Epithelial cell of esophagus (primary cell): ENCODE measurements at regions not wholly inside any gene's neighbourhood (a gene's known extent, or its start where the extent isn't known, plus 50 kb on each side); places are given as distances from the start of the nearest gene placed in this dataset.

Experiments
- DNase-seq: peaks from one replicate; pipeline ENCODE4 v3.0.0; 2010; ENCODE audit warnings: low read depth
- H3K4me3 ChIP-seq: 2 replicates; pipeline ENCODE4 v1.5.1; 2011; ENCODE audit warnings: mild to moderate bottlenecking, low read length, control low read depth
- CTCF ChIP-seq: IDR thresholded peaks from 2 replicates; pipeline ENCODE4 v1.5.1; 2011; ENCODE audit warnings: low read depth, mild to moderate bottlenecking, low read length, control low read depth, inconsistent platforms; ENCODE audit not compliant: insufficient read depth; ENCODE audit errors: missing control alignments

- no peak for TF ChIP-seq CTCF
- H3K4me3 ChIP-seq, result no peak overlapping the region
- DNase-seq, result no peak
Measured at GRCh38 chr13:81773263-81773662, 1432.3 kb upstream of the SPRY2 start.

GRCh38 chr13:81771951-81772350 is 1431.0 kb upstream of the SPRY2 start:
- no peak for DNase-seq
- TF ChIP-seq CTCF, result no peak
- no peak overlapping the region for H3K4me3 ChIP-seq

- TF ChIP-seq CTCF, result no peak
- no peak overlapping the region for H3K4me3 ChIP-seq
- DNase-seq, result no peak
Measured at GRCh38 chr13:81770868-81771505, 1430.1 kb upstream of the SPRY2 start.

- H3K4me3 ChIP-seq, result no peak overlapping the region
- TF ChIP-seq CTCF, result no peak
- no peak for DNase-seq
Measured at GRCh38 chr13:81762449-81762848, 1421.5 kb upstream of the SPRY2 start.

DNA sequence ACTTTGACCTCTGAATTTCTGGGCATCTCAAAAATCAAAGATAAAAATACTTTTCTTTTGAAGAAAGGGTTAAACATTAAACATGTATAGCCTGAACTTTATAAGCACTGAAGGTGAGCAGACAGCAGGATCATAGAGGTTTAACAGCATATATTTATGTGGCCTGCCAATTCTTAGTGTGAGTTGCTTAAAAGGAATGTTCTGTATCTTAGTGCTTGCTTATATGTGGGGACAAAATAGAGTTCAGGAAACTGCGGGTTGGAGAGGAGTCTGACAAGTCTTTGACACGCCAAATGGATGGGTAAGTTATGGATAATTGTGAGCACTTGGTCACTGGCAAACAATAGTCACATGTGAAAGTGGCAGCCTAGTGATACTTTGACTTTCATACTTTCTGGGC is 1419.4 kb upstream of the SPRY2 start:
- H3K4me3 ChIP-seq, result no peak overlapping the region
- TF ChIP-seq CTCF, result no peak
- peak; percentile 20 for DNase-seq

- H3K4me3 ChIP-seq, result no peak overlapping the region
- no peak for DNase-seq
- no peak for TF ChIP-seq CTCF
Measured at GRCh38 chr13:81757348-81757970, 1416.5 kb upstream of the SPRY2 start.

- TF ChIP-seq CTCF, result no peak
- DNase-seq, result no peak
- no peak overlapping the region for H3K4me3 ChIP-seq
Measured at GRCh38 chr13:81745391-81745790, 1404.5 kb upstream of the SPRY2 start.
